MM.1S (cell line): ENCODE measurements at regions not wholly inside any gene's neighbourhood (a gene's known extent, or its start where the extent isn't known, plus 50 kb on each side); places are given as distances from the start of the nearest gene placed in this dataset.

Experiments used
- DNase-seq: peaks from one replicate; pipeline ENCODE4 v3.0.0-alpha.2; 2015
- H2AFZ ChIP-seq: fragments of 300-600 bp; sonication (generic); 2 replicates; pipeline ENCODE4 v1.6.0; 2016; ENCODE audit warnings: antibody characterized with exemption, low read length
- H3F3A ChIP-seq: fragments of 300-600 bp; sonication (generic); 2 replicates; pipeline ENCODE4 v1.6.1; 2016; ENCODE audit warnings: mild to moderate bottlenecking, antibody characterized with exemption, low read length, moderate library complexity, mixed read lengths; ENCODE audit not compliant: insufficient read depth
- H3K27ac ChIP-seq: fragments of 300-600 bp; sonication (generic); 2 replicates; pipeline ENCODE4 v1.5.1; 2016; ENCODE audit warnings: mild to moderate bottlenecking, low read length
- H3K27me3 ChIP-seq: fragments of 300-600 bp; sonication (generic); replicated peaks from 2 replicates; pipeline ENCODE4 v1.6.0; 2016; ENCODE audit warnings: low read length; ENCODE audit not compliant: insufficient read depth
- H3K36me3 ChIP-seq: fragments of 300-600 bp; sonication (generic); replicated peaks from 2 replicates; pipeline ENCODE4 v1.6.1; 2016; ENCODE audit warnings: mild to moderate bottlenecking, low read length, mixed read lengths; ENCODE audit not compliant: insufficient read depth
- H3K4me1 ChIP-seq: fragments of 300-600 bp; sonication (generic); 2 replicates; pipeline ENCODE4 v1.6.1; 2016; ENCODE audit warnings: low read length, mixed read lengths
- H3K4me2 ChIP-seq: fragments of 300-600 bp; sonication (generic); 2 replicates; pipeline ENCODE4 v1.6.0; 2016; ENCODE audit warnings: low read depth, low read length
- H3K4me3 ChIP-seq: fragments of 300-600 bp; sonication (generic); 2 replicates; pipeline ENCODE4 v1.5.1; 2016; ENCODE audit warnings: low read length, mixed read lengths
- H3K79me2 ChIP-seq: fragments of 300-600 bp; sonication (generic); 2 replicates; pipeline ENCODE4 v1.6.1; 2016; ENCODE audit warnings: mixed run types, low read length, mixed read lengths
- H3K9ac ChIP-seq: fragments of 300-600 bp; sonication (generic); 2 replicates; pipeline ENCODE4 v1.6.1; 2016; ENCODE audit warnings: low read length, mixed read lengths
- H3K9me2 ChIP-seq: fragments of 300-600 bp; sonication (generic); replicated peaks from 2 replicates; pipeline ENCODE4 v1.6.1; 2016; ENCODE audit warnings: mild to moderate bottlenecking, low read length, mixed read lengths; ENCODE audit not compliant: insufficient read depth
- H3K9me3 ChIP-seq: fragments of 300-600 bp; sonication (generic); replicated peaks from 2 replicates; pipeline ENCODE4 v1.6.1; 2016; ENCODE audit warnings: mild to moderate bottlenecking, low read length, mixed read lengths; ENCODE audit not compliant: insufficient read depth
- H4K20me1 ChIP-seq: fragments of 300-600 bp; sonication (generic); 2 replicates; pipeline ENCODE4 v1.6.1; 2016; ENCODE audit warnings: mild to moderate bottlenecking, low read length, moderate library complexity, mixed read lengths; ENCODE audit not compliant: insufficient read depth
- CTCF ChIP-seq: fragments of 300-600 bp; sonication (generic); IDR thresholded peaks from 2 replicates; pipeline ENCODE4 v1.5.1; 2016; ENCODE audit warnings: antibody characterized with exemption, low read length, mixed read lengths
- EZH2 ChIP-seq: fragments of 300-600 bp; sonication (generic); optimal IDR thresholded peaks from 2 replicates; pipeline ENCODE3; 2017; ENCODE audit warnings: low read depth, mild to moderate bottlenecking, antibody characterized with exemption, low read length, mixed read lengths
- EZH2phosphoT487 ChIP-seq: fragments of 300-600 bp; sonication (generic); IDR thresholded peaks from 2 replicates; pipeline ENCODE4 v1.6.1; 2018; ENCODE audit warnings: antibody characterized with exemption, low read length

- TF ChIP-seq EZH2phosphoT487: no peak
- no peak for TF ChIP-seq EZH2
- no peak for TF ChIP-seq CTCF
- Histone ChIP-seq H4K20me1 (no peaks in the 10 kb centered on the region), H3K27me3 (no peaks in the 10 kb centered on the region), H3K4me1 (peaks cover 16% of the 10 kb centered on the region), H3K36me3 (no peaks in the 10 kb centered on the region), H3K9me2 (no peaks in the 10 kb centered on the region), H3K27ac (no peak overlapping the region), H2AFZ (no peak overlapping the region), H3K4me3 (no peak overlapping the region), H3K9ac (no peak overlapping the region), H3K9me3 (no peaks in the 10 kb centered on the region), H3F3A (peaks cover 7% of the 10 kb centered on the region), H3K4me2 (no peak overlapping the region), H3K79me2 (no peaks in the 10 kb centered on the region)
- no peak for DNase-seq
Observed at GRCh38 chr20:4608861-4609260, 77.4 kb upstream of the PRNP start.

GRCh38 chr20:4607287-4607713 lies 79.0 kb upstream of the PRNP start:
- no peaks in the 10 kb centered on the region for H3K9me2 ChIP-seq
- no peak overlapping the region for H3K27ac ChIP-seq
- peaks cover 11% of the 10 kb centered on the region for H3K4me1 ChIP-seq
- peak overlapping the region; percentile 77 for H2AFZ ChIP-seq
- TF ChIP-seq CTCF: peak; percentile 92
- TF ChIP-seq EZH2phosphoT487: no peak
- H3K9ac ChIP-seq: peak overlapping the region; percentile 44; the same call in 1 of the 2 replicates
- H4K20me1 ChIP-seq: no peaks in the 10 kb centered on the region
- peak; percentile 70 for DNase-seq
- no peak overlapping the region for H3K4me3 ChIP-seq
- no peaks in the 10 kb centered on the region for H3K27me3 ChIP-seq
- H3K4me2 ChIP-seq: peak overlapping the region; percentile 56; the same call in 1 of the 2 replicates
- no peaks in the 10 kb centered on the region for H3K9me3 ChIP-seq
- no peaks in the 10 kb centered on the region for H3F3A ChIP-seq
- no peaks in the 10 kb centered on the region for H3K79me2 ChIP-seq
- H3K36me3 ChIP-seq: no peaks in the 10 kb centered on the region

GRCh38 chr20:4606051-4606450 lies 80.2 kb upstream of the PRNP start:
- Histone ChIP-seq H3K36me3 (no peaks in the 10 kb centered on the region), H3K9ac (no peak overlapping the region), H3K4me2 (no peak overlapping the region), H3K4me3 (no peak overlapping the region), H3K9me3 (no peaks in the 10 kb centered on the region), H3K79me2 (no peaks in the 10 kb centered on the region), H3K27ac (no peak overlapping the region), H2AFZ (no peak overlapping the region), H3K4me1 (peaks cover 11% of the 10 kb centered on the region), H3K27me3 (no peaks in the 10 kb centered on the region), H3F3A (no peaks in the 10 kb centered on the region), H4K20me1 (no peaks in the 10 kb centered on the region), H3K9me2 (no peaks in the 10 kb centered on the region)
- TF ChIP-seq EZH2 (no peak), CTCF (no peak), EZH2phosphoT487 (no peak)
- no peak for DNase-seq
